ENCODE measurements at regions not wholly inside any gene's neighbourhood (a gene's known extent, or its start where the extent isn't known, plus 50 kb on each side); places are given as distances from the start of the nearest gene placed in this dataset.

DNA sequence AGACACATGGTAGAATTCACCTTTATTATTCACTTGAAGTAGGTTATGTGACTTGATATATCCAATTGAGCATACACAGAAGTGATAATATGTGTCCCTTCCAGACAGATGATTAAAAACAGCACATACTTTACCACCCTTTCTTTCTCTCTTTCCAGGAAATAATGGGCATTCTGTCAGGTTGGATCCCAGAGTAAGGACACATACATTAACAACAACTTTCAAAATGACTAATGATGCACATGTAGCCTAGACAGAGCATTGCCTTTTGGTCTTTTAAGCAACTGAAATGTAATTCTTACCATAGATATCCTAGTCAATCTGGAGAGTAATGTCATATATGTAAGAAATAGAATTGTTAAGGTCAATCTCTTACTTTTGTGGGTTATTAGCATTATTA, 1748.7 kb downstream of the EFNA5 start:
- no peak for DNase-seq
- H3K36me3 Mint-ChIP-seq (ENCODE audit: low read depth): no peaks in the 10 kb centered on the region
- Histone ChIP-seq H3K4me3 (ENCODE audit: low read length) (no peak overlapping the region), H3K27ac (ENCODE audit: low read depth, low read length) (no peak overlapping the region), H3K36me3 (ENCODE audit: control insufficient read depth, insufficient read depth, low read length) (no peaks in the 10 kb centered on the region), H3K27me3 (ENCODE audit: control insufficient read depth, insufficient read depth, low read length, poor library complexity, severe bottlenecking) (no peaks in the 10 kb centered on the region), H3K9ac (ENCODE audit: extremely low read depth, low read length, poor library complexity, severe bottlenecking) (no peak overlapping the region), H3K4me1 (ENCODE audit: control insufficient read depth, insufficient read depth, low read length) (no peaks in the 10 kb centered on the region), H3K9me3 (ENCODE audit: control insufficient read depth, low read length) (no peaks in the 10 kb centered on the region)
- no peaks in the 10 kb centered on the region for H3K4me1 Mint-ChIP-seq
- no peak overlapping the region for H3K4me3 Mint-ChIP-seq
- H3K27me3 Mint-ChIP-seq (ENCODE audit: insufficient read depth): no peaks in the 10 kb centered on the region
- H3K27ac Mint-ChIP-seq: no peak overlapping the region
- no peak for TF ChIP-seq CTCF (conservative IDR thresholded peaks at IDR 0.05)
- H3K9me3 Mint-ChIP-seq: no peaks in the 10 kb centered on the region

DNA sequence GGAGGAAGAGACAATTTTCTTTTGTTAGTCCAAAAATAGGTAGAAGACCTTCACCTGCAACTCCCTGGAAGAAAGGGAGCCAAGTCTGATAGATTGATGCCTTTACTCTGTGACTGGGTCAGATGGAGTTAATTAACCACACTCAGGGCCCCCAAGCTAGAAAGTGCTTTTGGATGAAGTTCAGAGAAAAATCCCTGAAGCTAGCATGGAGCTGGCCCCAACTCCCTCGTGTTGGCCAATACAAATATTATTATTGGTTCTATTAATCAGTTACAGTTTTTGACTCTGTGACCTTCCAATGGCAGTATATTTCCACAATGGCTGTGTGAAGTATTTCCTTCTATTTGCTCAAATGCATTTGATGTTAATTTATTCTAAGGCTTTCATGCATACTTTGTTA, 1753.5 kb downstream of the EFNA5 start:
- H3K9me3 ChIP-seq (ENCODE audit: control insufficient read depth, low read length): no peaks in the 10 kb centered on the region
- H3K27ac Mint-ChIP-seq: no peak overlapping the region
- H3K36me3 Mint-ChIP-seq (ENCODE audit: low read depth): no peaks in the 10 kb centered on the region
- H3K36me3 ChIP-seq (ENCODE audit: control insufficient read depth, insufficient read depth, low read length): no peaks in the 10 kb centered on the region
- H3K4me1 Mint-ChIP-seq: no peaks in the 10 kb centered on the region
- H3K4me1 ChIP-seq (ENCODE audit: control insufficient read depth, insufficient read depth, low read length): no peaks in the 10 kb centered on the region
- no peak for TF ChIP-seq CTCF (conservative IDR thresholded peaks at IDR 0.05)
- H3K27me3 ChIP-seq (ENCODE audit: control insufficient read depth, insufficient read depth, low read length, poor library complexity, severe bottlenecking): no peaks in the 10 kb centered on the region
- DNase-seq: no peak
- WGBS, 2 experiments (ENCODE audit: insufficient coverage in 1 of 2, insufficient read length in 1 of 2): 60% methylated on average over 1 of the region's 1 CpG; no CpG with 5 or more reads in 1 of the 2 experiments
- no peaks in the 10 kb centered on the region for H3K27me3 Mint-ChIP-seq (ENCODE audit: insufficient read depth)
- H3K27ac ChIP-seq (ENCODE audit: low read depth, low read length): no peak overlapping the region
- no peak overlapping the region for H3K4me3 Mint-ChIP-seq
- H3K9me3 Mint-ChIP-seq: no peaks in the 10 kb centered on the region
- H3K9ac ChIP-seq (ENCODE audit: extremely low read depth, low read length, poor library complexity, severe bottlenecking): no peak overlapping the region
- H3K4me3 ChIP-seq (ENCODE audit: low read length): no peak overlapping the region

DNA sequence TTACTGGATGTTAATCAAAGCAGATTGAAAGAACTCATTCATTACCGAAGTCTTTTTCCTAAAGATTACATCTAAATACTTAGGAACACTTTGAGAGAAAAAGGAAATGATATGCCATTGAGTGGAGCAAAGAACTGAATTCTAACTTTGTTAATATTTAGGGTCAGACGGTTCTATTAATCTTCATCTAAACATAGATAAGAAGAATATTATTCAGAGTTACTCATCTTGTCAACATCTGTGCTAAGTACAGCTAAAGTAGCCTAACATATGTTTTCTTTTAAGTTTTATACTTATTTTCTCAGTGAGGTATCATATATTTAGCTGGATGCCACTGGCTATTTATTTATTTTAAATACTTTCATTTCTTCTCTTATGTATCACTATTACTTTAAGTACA, 1763.7 kb downstream of the EFNA5 start:
- Histone ChIP-seq H3K9me3 (ENCODE audit: control insufficient read depth, low read length) (no peaks in the 10 kb centered on the region), H3K27me3 (ENCODE audit: control insufficient read depth, insufficient read depth, low read length, poor library complexity, severe bottlenecking) (no peaks in the 10 kb centered on the region), H3K9ac (ENCODE audit: extremely low read depth, low read length, poor library complexity, severe bottlenecking) (no peak overlapping the region), H3K4me3 (ENCODE audit: low read length) (no peak overlapping the region), H3K4me1 (ENCODE audit: control insufficient read depth, insufficient read depth, low read length) (no peaks in the 10 kb centered on the region), H3K36me3 (ENCODE audit: control insufficient read depth, insufficient read depth, low read length) (no peaks in the 10 kb centered on the region), H3K27ac (ENCODE audit: low read depth, low read length) (no peak overlapping the region)
- Mint-ChIP-seq H3K36me3 (ENCODE audit: low read depth) (no peaks in the 10 kb centered on the region), H3K27ac (no peak overlapping the region), H3K9me3 (no peaks in the 10 kb centered on the region), H3K27me3 (ENCODE audit: insufficient read depth) (no peaks in the 10 kb centered on the region), H3K4me1 (no peaks in the 10 kb centered on the region), H3K4me3 (no peak overlapping the region)
- TF ChIP-seq CTCF (conservative IDR thresholded peaks at IDR 0.05): no peak
- no peak for DNase-seq
- no CpG with 5 or more reads among the region's 2 CpGs for WGBS, 2 experiments (ENCODE audit: insufficient coverage in 1 of 2, insufficient read length in 1 of 2)

Measured in endodermal cell (in vitro differentiated cells).